CD14-positive monocyte (primary cell): ENCODE measurements at regions not wholly inside any gene's neighbourhood (a gene's known extent, or its start where the extent isn't known, plus 50 kb on each side); places are given as distances from the start of the nearest gene placed in this dataset.
"Not testable (repeated sequence)": the region's sequence is repeated elsewhere in the genome, so short reads cannot be mapped to it uniquely, and the experiment has no call there.

Experiments used
- DNase-seq, 3 donors: peaks; one replicate each; pipeline ENCODE4 v3.0.0-alpha.2; 2011 to 2022
- H2AFZ ChIP-seq: 2 replicates; pipeline ENCODE4 v1.6.0; 2012; ENCODE audit warnings: mild to moderate bottlenecking, low read depth, low read length, inconsistent platforms; ENCODE audit not compliant: insufficient read depth, poor library complexity, severe bottlenecking
- H3K27ac ChIP-seq, 2 donors: 1 replicate in 1 of 2; 2 replicates in 1 of 2; pipeline ENCODE4 v1.5.1; 2012 to 2013; ENCODE audit warnings: low read length in 2 of 2, control low read depth in 1 of 2, inconsistent platforms in 1 of 2, low read depth in 1 of 2, mild to moderate bottlenecking in 1 of 2
- H3K27me3 ChIP-seq, 2 donors: one replicate each; pipeline versions ENCODE4 v1.6.0 to v1.6.1; 2011 to 2013; ENCODE audit warnings: low read length in 2 of 2; ENCODE audit not compliant: control insufficient read depth in 2 of 2, insufficient read depth in 2 of 2
- H3K36me3 ChIP-seq, 2 donors: replicated peaks in 1 of 2; 1 replicate in 1 of 2; 2 replicates in 1 of 2; pipeline versions ENCODE4 v1.5.1 to v1.6.1; 2012 to 2013; ENCODE audit warnings: low read length in 2 of 2, control low read depth in 1 of 2, inconsistent platforms in 1 of 2, mild to moderate bottlenecking in 1 of 2; ENCODE audit not compliant: insufficient read depth in 2 of 2, control insufficient read depth in 1 of 2
- H3K4me1 ChIP-seq, 2 donors: 1 replicate in 1 of 2; 2 replicates in 1 of 2; pipeline versions ENCODE4 v1.5.1 to v1.6.1; 2012 to 2013; ENCODE audit warnings: low read length in 2 of 2, control low read depth in 1 of 2, inconsistent platforms in 1 of 2, mild to moderate bottlenecking in 1 of 2, moderate library complexity in 1 of 2; ENCODE audit not compliant: insufficient read depth in 2 of 2, control insufficient read depth in 1 of 2
- H3K4me2 ChIP-seq: replicated peaks from 2 replicates; pipeline ENCODE3; 2012; ENCODE audit warnings: low read length, moderate library complexity, mild to moderate bottlenecking; ENCODE audit not compliant: poor library complexity, severe bottlenecking; ENCODE audit errors: extremely low read depth
- H3K4me3 ChIP-seq, 3 experiments: fragments of 200-600 bp in 1 of 3; sonication (generic) in 1 of 3; replicated peaks in 1 of 3; 1 replicate in 2 of 3; 2 replicates in 1 of 3; pipeline ENCODE4 v1.5.1; 2011 to 2013; ENCODE audit warnings: low read length in 3 of 3, mild to moderate bottlenecking in 3 of 3, control low read depth in 2 of 3, low read depth in 2 of 3, inconsistent platforms in 1 of 3, moderate library complexity in 1 of 3
- H3K79me2 ChIP-seq: 2 replicates; pipeline ENCODE4 v1.6.0; 2012; ENCODE audit warnings: mild to moderate bottlenecking, control low read depth, inconsistent platforms, low read length, moderate library complexity; ENCODE audit not compliant: insufficient read depth
- H3K9ac ChIP-seq: 2 replicates; pipeline ENCODE4 v1.6.0; 2017; ENCODE audit warnings: low read length, mild to moderate bottlenecking; ENCODE audit not compliant: insufficient read depth, poor library complexity, severe bottlenecking
- H3K9me3 ChIP-seq, 2 donors: replicated peaks in 1 of 2; 1 replicate in 1 of 2; 2 replicates in 1 of 2; pipeline versions ENCODE4 v1.5.1 to v1.6.1; 2012 to 2013; ENCODE audit warnings: low read length in 2 of 2, control low read depth in 1 of 2; ENCODE audit not compliant: control insufficient read depth in 1 of 2, insufficient read depth in 1 of 2
- H4K20me1 ChIP-seq: 2 replicates; pipeline ENCODE4 v1.6.0; 2012; ENCODE audit warnings: mild to moderate bottlenecking, low read length, control low read depth, moderate library complexity; ENCODE audit not compliant: insufficient read depth
- H3K27ac Mint-ChIP-seq, 7 donors: one replicate each; pipeline ENCODE4 v1.8.0; 2020; ENCODE audit warnings: mild to moderate bottlenecking in 7 of 7, mixed read lengths in 7 of 7, moderate library complexity in 6 of 7, inconsistent platforms in 2 of 7
- H3K27me3 Mint-ChIP-seq, 3 donors: one replicate each; pipeline ENCODE4 v1.8.0; 2021 to 2022; ENCODE audit warnings: low read depth in 3 of 3, mild to moderate bottlenecking in 3 of 3, mixed read lengths in 3 of 3, moderate library complexity in 3 of 3, inconsistent platforms in 1 of 3
- H3K36me3 Mint-ChIP-seq, 2 donors: one replicate each; pipeline ENCODE4 v1.8.0; 2020; ENCODE audit warnings: mixed read lengths in 2 of 2, inconsistent platforms in 1 of 2, mild to moderate bottlenecking in 1 of 2
- H3K4me1 Mint-ChIP-seq: one replicate; pipeline ENCODE4 v1.8.0; 2020; ENCODE audit warnings: mild to moderate bottlenecking, mixed read lengths
- H3K4me3 Mint-ChIP-seq, 2 donors: one replicate each; pipeline ENCODE4 v1.8.0; 2020; ENCODE audit warnings: mild to moderate bottlenecking in 2 of 2, mixed read lengths in 2 of 2, moderate library complexity in 1 of 2
- H3K9me3 Mint-ChIP-seq, 7 donors: one replicate each; pipeline ENCODE4 v1.8.0; 2020 to 2022; ENCODE audit warnings: mixed read lengths in 7 of 7, mild to moderate bottlenecking in 6 of 7, moderate library complexity in 6 of 7, inconsistent platforms in 2 of 7
- CTCF ChIP-seq: fragments of 200-600 bp; IDR thresholded peaks from one replicate; pipeline ENCODE4 v1.8.0; 2022; ENCODE audit warnings: antibody characterized with exemption, mild to moderate bottlenecking
- WGBS: methylation state at CpG from one replicate; pipeline ENCODE4 v1.1.5; 2013; ENCODE audit warnings: missing lambda C conversion rate; ENCODE audit not compliant: insufficient coverage; 5-methylcytosine and 5-hydroxymethylcytosine counted together
- intact Hi-C, 2 donors: fragments of 100-400 bp; cut with micrococcal nuclease; formaldehyde crosslinking; loops; one replicate each; pipeline versions ENCODE4 v1.15.0 to v1.15.1; 2023

DNA sequence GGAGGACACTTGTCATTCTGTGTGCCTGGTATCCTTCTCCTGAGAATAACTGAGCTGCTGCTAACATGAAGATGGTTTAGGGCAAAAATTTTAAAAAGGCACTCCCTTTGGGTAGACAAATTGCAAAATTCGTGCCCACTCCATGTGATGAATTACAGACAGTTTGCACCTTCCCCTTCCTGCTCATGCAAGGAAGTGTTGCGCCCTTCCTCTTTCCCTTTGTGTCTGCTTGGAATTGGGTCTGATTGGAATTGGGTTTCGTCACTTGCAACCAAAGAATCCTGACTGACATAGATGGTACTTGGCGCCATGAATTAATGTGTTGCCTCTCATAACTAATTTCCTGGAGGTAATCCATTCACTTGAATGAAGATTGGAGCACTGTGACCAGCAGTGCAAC, 62.3 kb upstream of the SHLD1 start:
- H2AFZ ChIP-seq, result no peak overlapping the region
- peaks cover 46% of the 10 kb centered on the region for H3K4me1 Mint-ChIP-seq
- H3K79me2 ChIP-seq, result no peaks in the 10 kb centered on the region
- H3K4me3 Mint-ChIP-seq, result peak overlapping the region in 1 of 2 donors; percentile 68
- peaks cover 50 to 51% of the 10 kb centered on the region in 2 donors for H3K4me1 ChIP-seq
- intact Hi-C loops, result loop anchor here (2.0 to 5.0 kb wide), 2 partner anchors 29 to 46 kb away; no protein-coding TSS in a partner anchor
- H3K27me3 Mint-ChIP-seq, result peaks cover 0 to 6% (median 0%) of the 10 kb centered on the region in 3 donors
- no peak overlapping the region for H3K9ac ChIP-seq
- peak overlapping the region; percentile 76 to 94 (median 89) for H3K27ac Mint-ChIP-seq
- 25% methylated on average over 2 of the region's 4 CpGs for WGBS
- H3K9me3 ChIP-seq, result no peaks in the 10 kb centered on the region
- DNase-seq, result peak; percentile 60 to 93 (median 86)
- H3K36me3 Mint-ChIP-seq, result no peaks in the 10 kb centered on the region
- no peaks in the 10 kb centered on the region for H3K27me3 ChIP-seq
- H3K4me3 ChIP-seq, result peak overlapping the region in 1 of 3 experiments; percentile 24
- TF ChIP-seq CTCF, result no peak
- no peaks in the 10 kb centered on the region for H4K20me1 ChIP-seq
- peak overlapping the region; percentile 73 to 74 for H3K27ac ChIP-seq
- H3K36me3 ChIP-seq, result no peaks in the 10 kb centered on the region
- peak overlapping the region; percentile 42 for H3K4me2 ChIP-seq
- H3K9me3 Mint-ChIP-seq, result no peaks in the 10 kb centered on the region

DNA sequence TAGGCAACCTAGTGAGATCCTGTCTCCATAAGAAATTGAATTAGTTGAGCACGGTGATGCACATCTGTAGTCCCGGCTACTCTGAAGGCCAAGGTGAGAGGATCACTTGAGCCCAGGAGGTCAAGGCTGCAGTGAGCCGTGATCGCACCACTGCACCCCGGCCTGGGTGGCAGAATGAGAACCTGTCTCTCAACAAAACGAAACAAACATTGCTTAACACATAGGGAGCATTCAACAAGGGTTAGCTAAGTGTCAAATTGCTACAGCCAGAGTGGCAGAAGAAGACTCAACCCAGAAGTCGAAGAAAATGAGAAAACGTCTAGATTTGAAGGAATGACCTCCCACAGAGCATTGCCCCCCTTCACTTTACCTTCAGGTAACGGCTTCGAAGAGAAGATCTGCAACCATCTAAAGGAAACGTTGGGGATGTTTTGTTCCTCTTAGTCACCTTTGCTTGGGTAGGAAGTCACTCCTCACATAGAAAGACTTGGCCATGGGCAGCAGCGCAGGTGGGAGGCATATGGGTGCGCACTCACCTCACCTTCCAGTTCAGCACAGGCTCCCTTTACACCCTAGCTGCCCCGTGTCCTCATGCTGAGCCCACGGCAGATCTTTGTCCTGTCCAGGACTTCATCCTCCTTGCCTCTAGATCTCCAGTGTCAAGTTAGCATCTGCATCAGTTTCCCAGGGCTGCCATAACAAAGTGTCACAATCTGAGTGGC, 63.7 kb upstream of the SHLD1 start:
- peaks cover 61 to 64% of the 10 kb centered on the region in 2 donors for H3K4me1 ChIP-seq
- H3K4me2 ChIP-seq, result peak overlapping the region; percentile 5
- H3K27ac ChIP-seq, result peak overlapping the region; percentile 26 to 74
- H3K79me2 ChIP-seq, result no peaks in the 10 kb centered on the region
- H3K9ac ChIP-seq, result no peak overlapping the region
- no peaks in the 10 kb centered on the region for H3K36me3 Mint-ChIP-seq
- H3K9me3 ChIP-seq, result no peaks in the 10 kb centered on the region
- peak in 2 of 3 donors; percentile 27 to 57 for DNase-seq
- no peak for TF ChIP-seq CTCF
- intact Hi-C loops, result loop anchor here in 1 of 2 donors (5.0 kb wide), 1 partner anchor 44 kb away; no protein-coding TSS in a partner anchor
- WGBS, result 79% methylated on average over 7 of the region's 15 CpGs
- H3K36me3 ChIP-seq, result no peaks in the 10 kb centered on the region
- H3K9me3 Mint-ChIP-seq, result no peaks in the 10 kb centered on the region
- no peak overlapping the region for H3K4me3 ChIP-seq
- no peaks in the 10 kb centered on the region for H3K27me3 ChIP-seq
- H4K20me1 ChIP-seq, result no peaks in the 10 kb centered on the region
- H3K4me1 Mint-ChIP-seq, result peaks cover 59% of the 10 kb centered on the region
- H3K27ac Mint-ChIP-seq, result peak overlapping the region; percentile 64 to 92 (median 79)
- H3K4me3 Mint-ChIP-seq, result no peak overlapping the region
- no peak overlapping the region for H2AFZ ChIP-seq
- H3K27me3 Mint-ChIP-seq, result peaks cover 0 to 2% (median 0%) of the 10 kb centered on the region in 3 donors

- intact Hi-C loops, H3K9me3 Mint-ChIP-seq, H3K27me3 ChIP-seq, H3K4me3 Mint-ChIP-seq, DNase-seq, H2AFZ ChIP-seq, H3K79me2 ChIP-seq, H3K4me2 ChIP-seq, H3K4me3 ChIP-seq, H3K36me3 ChIP-seq, H3K27me3 Mint-ChIP-seq, H3K36me3 Mint-ChIP-seq, H3K9ac ChIP-seq, H3K9me3 ChIP-seq, H4K20me1 ChIP-seq: not testable (repeated sequence)
- Histone ChIP-seq H3K4me1 (peaks cover 47 to 58% of the 10 kb centered on the region in 2 donors), H3K27ac (peak overlapping the region in 1 of 2 donors; percentile 46)
- no CpG with 5 or more reads among the region's 2 CpGs for WGBS
- peak overlapping the region in 5 of 7 donors; percentile 54 to 86 (median 74) for H3K27ac Mint-ChIP-seq
- H3K4me1 Mint-ChIP-seq, result peaks cover 40% of the 10 kb centered on the region
Measured at GRCh38 chr20:5682556-5682955, 67.6 kb upstream of the SHLD1 start.
